ENCODE measurements at regions not wholly inside any gene's neighbourhood (a gene's known extent, or its start where the extent isn't known, plus 50 kb on each side); places are given as distances from the start of the nearest gene placed in this dataset.

- H3K9ac ChIP-seq (ENCODE audit: low read depth, low read length), result no peak overlapping the region
- H3K4me1 ChIP-seq (ENCODE audit: insufficient read depth, low read length), result no peaks in the 10 kb centered on the region
- no peaks in the 10 kb centered on the region for H3K36me3 ChIP-seq (ENCODE audit: insufficient read depth, low read length)
- H3K9me3 ChIP-seq (ENCODE audit: control insufficient read depth, insufficient read depth, low read length), result no peaks in the 10 kb centered on the region
These were observed 209.8 kb upstream of the TMEM45B start for GRCh38 chr11:129605815-129606214.

GRCh38 chr11:129608711-129609110 lies 206.9 kb upstream of the TMEM45B start:
- Histone ChIP-seq H3K36me3 (ENCODE audit: insufficient read depth, low read length) (no peaks in the 10 kb centered on the region), H3K4me1 (ENCODE audit: insufficient read depth, low read length) (no peaks in the 10 kb centered on the region), H3K9ac (ENCODE audit: low read depth, low read length) (no peak overlapping the region), H3K9me3 (ENCODE audit: control insufficient read depth, insufficient read depth, low read length) (no peaks in the 10 kb centered on the region)

DNA sequence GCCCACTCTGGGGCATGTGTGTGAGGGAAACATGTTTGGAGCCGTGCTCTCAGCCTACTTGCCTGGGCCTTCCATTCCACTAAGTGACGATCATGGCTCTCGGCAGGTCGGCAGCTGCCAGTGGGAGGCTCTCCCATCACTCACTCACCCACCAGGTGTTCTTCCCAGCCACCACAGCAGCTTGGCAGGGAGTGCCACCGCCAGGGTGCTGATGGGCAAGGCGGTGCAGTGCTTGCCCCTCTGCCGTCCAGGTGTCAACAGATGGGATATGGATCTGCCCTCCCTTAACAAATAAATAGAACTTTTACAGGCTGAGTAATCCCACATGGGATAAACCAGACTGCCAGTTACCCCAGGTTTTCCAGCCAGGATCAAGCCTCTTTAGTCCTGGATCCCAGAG lies 205.5 kb upstream of the TMEM45B start:
- no peak overlapping the region for H3K9ac ChIP-seq (ENCODE audit: low read depth, low read length)
- H3K4me1 ChIP-seq (ENCODE audit: insufficient read depth, low read length), result no peaks in the 10 kb centered on the region
- H3K36me3 ChIP-seq (ENCODE audit: insufficient read depth, low read length), result no peaks in the 10 kb centered on the region
- H3K9me3 ChIP-seq (ENCODE audit: control insufficient read depth, insufficient read depth, low read length), result no peaks in the 10 kb centered on the region

- Histone ChIP-seq H3K4me1 (ENCODE audit: insufficient read depth, low read length) (no peaks in the 10 kb centered on the region), H3K9ac (ENCODE audit: low read depth, low read length) (no peak overlapping the region), H3K36me3 (ENCODE audit: insufficient read depth, low read length) (no peaks in the 10 kb centered on the region), H3K9me3 (ENCODE audit: control insufficient read depth, insufficient read depth, low read length) (no peaks in the 10 kb centered on the region)
These were observed 205.1 kb upstream of the TMEM45B start for GRCh38 chr11:129610545-129610944.

- Histone ChIP-seq H3K4me1 (ENCODE audit: insufficient read depth, low read length) (no peaks in the 10 kb centered on the region), H3K36me3 (ENCODE audit: insufficient read depth, low read length) (no peaks in the 10 kb centered on the region), H3K9me3 (ENCODE audit: control insufficient read depth, insufficient read depth, low read length) (no peaks in the 10 kb centered on the region), H3K9ac (ENCODE audit: low read depth, low read length) (no peak overlapping the region)
These were observed 203.8 kb upstream of the TMEM45B start for GRCh38 chr11:129611661-129612446.

DNA sequence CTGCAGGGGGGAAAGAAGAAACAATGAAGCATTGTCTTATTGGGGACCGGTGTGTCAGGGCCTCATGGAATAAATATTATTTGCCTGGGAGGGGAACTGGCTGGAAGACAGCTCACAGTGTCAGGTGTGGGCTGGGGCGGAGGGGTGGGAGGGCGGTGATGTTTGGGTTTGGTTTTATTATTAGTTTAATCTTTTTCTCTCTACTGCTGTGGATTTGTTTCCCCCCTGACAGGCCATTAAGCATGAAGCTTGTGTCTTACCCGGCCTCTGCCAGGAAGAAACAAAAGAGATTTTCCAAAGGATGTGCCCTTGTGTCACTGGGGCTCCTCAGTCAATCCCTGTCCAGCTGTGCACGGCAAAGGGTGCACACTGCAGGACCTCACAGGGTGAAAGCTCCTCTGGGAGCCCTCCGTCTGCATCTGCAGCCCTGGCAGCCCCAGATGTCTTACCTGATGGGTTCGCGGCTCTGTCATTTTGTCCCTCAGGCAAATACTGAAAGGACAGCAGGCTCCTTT lies 203.1 kb upstream of the TMEM45B start:
- H3K9ac ChIP-seq (ENCODE audit: low read depth, low read length), result no peak overlapping the region
- no peaks in the 10 kb centered on the region for H3K9me3 ChIP-seq (ENCODE audit: control insufficient read depth, insufficient read depth, low read length)
- H3K36me3 ChIP-seq (ENCODE audit: insufficient read depth, low read length), result no peaks in the 10 kb centered on the region
- H3K4me1 ChIP-seq (ENCODE audit: insufficient read depth, low read length), result no peaks in the 10 kb centered on the region

GRCh38 chr11:129613071-129613470 lies 202.6 kb upstream of the TMEM45B start:
- Histone ChIP-seq H3K9me3 (ENCODE audit: control insufficient read depth, insufficient read depth, low read length) (no peaks in the 10 kb centered on the region), H3K9ac (ENCODE audit: low read depth, low read length) (no peak overlapping the region), H3K36me3 (ENCODE audit: insufficient read depth, low read length) (no peaks in the 10 kb centered on the region), H3K4me1 (ENCODE audit: insufficient read depth, low read length) (no peaks in the 10 kb centered on the region)

GRCh38 chr11:129614256-129614944 lies 201.2 kb upstream of the TMEM45B start:
- no peaks in the 10 kb centered on the region for H3K4me1 ChIP-seq (ENCODE audit: insufficient read depth, low read length)
- H3K36me3 ChIP-seq (ENCODE audit: insufficient read depth, low read length), result no peaks in the 10 kb centered on the region
- H3K9ac ChIP-seq (ENCODE audit: low read depth, low read length), result no peak overlapping the region
- no peaks in the 10 kb centered on the region for H3K9me3 ChIP-seq (ENCODE audit: control insufficient read depth, insufficient read depth, low read length)

GRCh38 chr11:129618046-129618569 lies 197.5 kb upstream of the TMEM45B start:
- Histone ChIP-seq H3K4me1 (ENCODE audit: insufficient read depth, low read length) (no peaks in the 10 kb centered on the region), H3K36me3 (ENCODE audit: insufficient read depth, low read length) (no peaks in the 10 kb centered on the region), H3K9me3 (ENCODE audit: control insufficient read depth, insufficient read depth, low read length) (no peaks in the 10 kb centered on the region), H3K9ac (ENCODE audit: low read depth, low read length) (no peak overlapping the region)

GRCh38 chr11:129620237-129621104 lies 195.2 kb upstream of the TMEM45B start:
- Histone ChIP-seq H3K9ac (ENCODE audit: low read depth, low read length) (no peak overlapping the region), H3K9me3 (ENCODE audit: control insufficient read depth, insufficient read depth, low read length) (no peaks in the 10 kb centered on the region), H3K36me3 (ENCODE audit: insufficient read depth, low read length) (no peaks in the 10 kb centered on the region), H3K4me1 (ENCODE audit: insufficient read depth, low read length) (no peaks in the 10 kb centered on the region)

GRCh38 chr11:129625930-129626329 lies 189.7 kb upstream of the TMEM45B start:
- H3K4me1 ChIP-seq (ENCODE audit: insufficient read depth, low read length), result no peaks in the 10 kb centered on the region
- no peak overlapping the region for H3K9ac ChIP-seq (ENCODE audit: low read depth, low read length)
- no peaks in the 10 kb centered on the region for H3K36me3 ChIP-seq (ENCODE audit: insufficient read depth, low read length)
- H3K9me3 ChIP-seq (ENCODE audit: control insufficient read depth, insufficient read depth, low read length), result no peaks in the 10 kb centered on the region; the same call in 1 of the 2 replicates

- Histone ChIP-seq H3K36me3 (ENCODE audit: insufficient read depth, low read length) (no peaks in the 10 kb centered on the region), H3K4me1 (ENCODE audit: insufficient read depth, low read length) (no peaks in the 10 kb centered on the region), H3K9me3 (ENCODE audit: control insufficient read depth, insufficient read depth, low read length) (no peaks in the 10 kb centered on the region; the same call in 1 of the 2 replicates), H3K9ac (ENCODE audit: low read depth, low read length) (no peak overlapping the region)
These were observed 184.4 kb upstream of the TMEM45B start for GRCh38 chr11:129631201-129631600.

- Histone ChIP-seq H3K9ac (ENCODE audit: low read depth, low read length) (no peak overlapping the region), H3K4me1 (ENCODE audit: insufficient read depth, low read length) (no peaks in the 10 kb centered on the region), H3K36me3 (ENCODE audit: insufficient read depth, low read length) (no peaks in the 10 kb centered on the region; the same call in 1 of the 2 replicates), H3K9me3 (ENCODE audit: control insufficient read depth, insufficient read depth, low read length) (no peaks in the 10 kb centered on the region)
These were observed 178.7 kb upstream of the TMEM45B start for GRCh38 chr11:129636926-129637325.

GRCh38 chr11:129637473-129637872 lies 178.2 kb upstream of the TMEM45B start:
- Histone ChIP-seq H3K9ac (ENCODE audit: low read depth, low read length) (no peak overlapping the region), H3K36me3 (ENCODE audit: insufficient read depth, low read length) (no peaks in the 10 kb centered on the region; the same call in 1 of the 2 replicates), H3K4me1 (ENCODE audit: insufficient read depth, low read length) (no peaks in the 10 kb centered on the region)

More at GRCh38 chr11:129637473-129637872, 178.2 kb upstream of the TMEM45B start:
- no peaks in the 10 kb centered on the region for H3K9me3 ChIP-seq (ENCODE audit: control insufficient read depth, insufficient read depth, low read length)
